ENCODE measurements at regions not wholly inside any gene's neighbourhood (a gene's known extent, or its start where the extent isn't known, plus 50 kb on each side); places are given as distances from the start of the nearest gene placed in this dataset.

GRCh38 chr2:240351826-240352426, 83.5 kb upstream of the GPC1 start:
- no peak overlapping the region for H3K56ac ChIP-seq (replicated peaks; ENCODE audit: insufficient read length, low read depth, low read length)
- H3K9ac ChIP-seq (replicated peaks in 1 of 4; ENCODE audit: extremely low read depth in 1 of 4, low read depth in 3 of 4, low read length in 3 of 4) = no peak overlapping the region
- H3K18ac ChIP-seq (ENCODE audit: extremely low read depth, low read length) = no peak overlapping the region
- ChIA-PET CTCF (ENCODE audit: partially characterized antibody) (no interaction called here), POLR2A (ENCODE audit: partially characterized antibody) (no interaction called here)
- no peak overlapping the region for H2AFZ ChIP-seq (ENCODE audit: low read length)
- no peaks in the 10 kb centered on the region; a peak in 1 of 7 replicates for H3K4me1 ChIP-seq (replicated peaks in 1 of 4; ENCODE audit: control insufficient read depth in 3 of 4, insufficient read depth in 4 of 4, low read length in 3 of 4)
- H2BK12ac ChIP-seq (ENCODE audit: low read depth, low read length) = no peak overlapping the region
- H4K91ac ChIP-seq (replicated peaks; ENCODE audit: insufficient read length, low read length) = no peak overlapping the region
- no peak for DNase-seq (ENCODE audit: low read depth in 1 of 2, low spot score in 2 of 2)
- no peak overlapping the region for H2AK5ac ChIP-seq (ENCODE audit: low read depth, low read length)
- TF ChIP-seq HDAC6 (IDR thresholded peaks at IDR 0.05; ENCODE audit: low read depth, low read length) (no peak), KDM1A (IDR thresholded peaks at IDR 0.05; ENCODE audit: borderline replicate concordance, low read length) (no peak), TEAD4 (IDR thresholded peaks at IDR 0.05; ENCODE audit: low read depth, low read length) (no peak), USF2 (IDR thresholded peaks at IDR 0.05; ENCODE audit: low read length) (no peak)
- WGBS, 2 experiments (ENCODE audit: extremely low coverage in 1 of 2, insufficient coverage in 1 of 2, insufficient read length in 1 of 2, insufficient replicate concordance in 2 of 2, low coverage in 1 of 2, low lambda C conversion rate in 2 of 2, missing lambda C conversion rate in 1 of 2) = 87% methylated on average over 14 of the region's 14 CpGs; no CpG with 5 or more reads in 1 of the 2 experiments
- H3K4ac ChIP-seq (replicated peaks; ENCODE audit: insufficient read length, low read depth, low read length) = no peak overlapping the region
- no peaks in the 10 kb centered on the region for H3K79me2 ChIP-seq (ENCODE audit: control insufficient read depth in 1 of 2, insufficient read depth in 2 of 2, low read length in 2 of 2)
- peaks cover 0 to 2% of the 10 kb centered on the region in 2 experiments; a peak in 1 of 4 replicates for H3K9me3 ChIP-seq (ENCODE audit: insufficient read depth in 2 of 2, low read depth in 1 of 2, low read length in 1 of 2)
- no peak overlapping the region for H2BK120ac ChIP-seq (replicated peaks; ENCODE audit: low read depth, low read length)
- H3K4me2 ChIP-seq (ENCODE audit: insufficient read depth in 1 of 2, low read depth in 2 of 2, low read length in 2 of 2) = no peak overlapping the region
- FAIRE-seq = no peak
- H3K27ac ChIP-seq (ENCODE audit: low read depth, low read length) = no peak overlapping the region
- H2BK15ac ChIP-seq (ENCODE audit: low read length) = no peak overlapping the region
- H4K8ac ChIP-seq (ENCODE audit: extremely low read depth, insufficient read depth, low read length) = no peak overlapping the region
- H3K36me3 ChIP-seq (ENCODE audit: control insufficient read depth in 2 of 4, insufficient read depth in 4 of 4, low read length in 3 of 4) = no peaks in the 10 kb centered on the region
- H2BK5ac ChIP-seq (ENCODE audit: low read depth, low read length) = no peak overlapping the region
- no peak overlapping the region for H2BK20ac ChIP-seq (ENCODE audit: low read length)
- H3K23me2 ChIP-seq (ENCODE audit: low read depth, low read length) = no peaks in the 10 kb centered on the region
- no peak overlapping the region for H3K14ac ChIP-seq (ENCODE audit: insufficient read length)
- no peak overlapping the region for H3K4me3 ChIP-seq (ENCODE audit: extremely low read depth in 1 of 4, insufficient read depth in 2 of 4, low read depth in 3 of 4, low read length in 4 of 4)
- H3K27me3 ChIP-seq (replicated peaks in 1 of 4; ENCODE audit: control insufficient read depth in 3 of 4, extremely low read depth in 1 of 4, insufficient read depth in 3 of 4, low read length in 3 of 4) = no peaks in the 10 kb centered on the region; a peak in 1 of 7 replicates
- no peak overlapping the region for H3K23ac ChIP-seq (ENCODE audit: insufficient read length)
- no peak overlapping the region for H4K5ac ChIP-seq (ENCODE audit: insufficient read length, low read depth, low read length)
- no peaks in the 10 kb centered on the region for H4K20me1 ChIP-seq (replicated peaks in 1 of 2; ENCODE audit: control insufficient read depth in 1 of 2, insufficient read depth in 2 of 2, low read length in 2 of 2)
- no peaks in the 10 kb centered on the region for H3K79me1 ChIP-seq (ENCODE audit: low read depth, low read length)

Data from H1 (cell line).